Testis (tissue), 2 donors: ENCODE measurements at regions not wholly inside any gene's neighbourhood (a gene's known extent, or its start where the extent isn't known, plus 50 kb on each side); places are given as distances from the start of the nearest gene placed in this dataset.

ENCODE experiments used
- POLR2A ChIP-seq: fragments of 450-650 bp; IDR thresholded peaks from one replicate; pipeline ENCODE4 v1.6.1; 2017; ENCODE audit warnings: antibody characterized with exemption, mild to moderate bottlenecking, moderate library complexity
- TF ChIP-seq, protein P1 (sequence below), 3 experiments: fragments of 450-650 bp in 2 of 3; fragments of 200-600 bp in 1 of 3; sonication (generic) in 1 of 3; IDR thresholded peaks; one replicate each; pipeline ENCODE4 v1.5.1; 2016 to 2019; ENCODE audit warnings: antibody characterized with exemption in 3 of 3, mild to moderate bottlenecking in 2 of 3, moderate library complexity in 1 of 3

DNA sequence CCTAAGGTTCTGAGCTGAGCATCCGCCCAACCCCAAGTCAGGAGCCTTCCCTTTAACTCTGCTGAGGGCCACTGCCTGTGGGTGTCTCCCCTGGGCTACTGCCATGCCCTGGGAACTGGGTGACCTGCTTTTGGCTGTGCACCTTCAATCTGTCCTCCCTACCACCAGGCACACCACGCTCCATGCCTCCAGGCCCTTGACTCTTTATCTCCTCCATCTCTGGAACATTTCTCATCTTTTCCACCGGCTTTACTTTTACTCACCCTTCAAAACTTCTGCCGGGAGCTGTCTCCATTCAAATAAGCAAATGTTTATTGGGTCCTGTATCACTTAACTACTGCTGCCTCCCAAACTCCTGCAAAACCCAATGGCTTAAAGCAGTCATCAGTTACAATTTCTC lies 83.3 kb upstream of the NHSL1 start:
- TF ChIP-seq, protein P1, sequence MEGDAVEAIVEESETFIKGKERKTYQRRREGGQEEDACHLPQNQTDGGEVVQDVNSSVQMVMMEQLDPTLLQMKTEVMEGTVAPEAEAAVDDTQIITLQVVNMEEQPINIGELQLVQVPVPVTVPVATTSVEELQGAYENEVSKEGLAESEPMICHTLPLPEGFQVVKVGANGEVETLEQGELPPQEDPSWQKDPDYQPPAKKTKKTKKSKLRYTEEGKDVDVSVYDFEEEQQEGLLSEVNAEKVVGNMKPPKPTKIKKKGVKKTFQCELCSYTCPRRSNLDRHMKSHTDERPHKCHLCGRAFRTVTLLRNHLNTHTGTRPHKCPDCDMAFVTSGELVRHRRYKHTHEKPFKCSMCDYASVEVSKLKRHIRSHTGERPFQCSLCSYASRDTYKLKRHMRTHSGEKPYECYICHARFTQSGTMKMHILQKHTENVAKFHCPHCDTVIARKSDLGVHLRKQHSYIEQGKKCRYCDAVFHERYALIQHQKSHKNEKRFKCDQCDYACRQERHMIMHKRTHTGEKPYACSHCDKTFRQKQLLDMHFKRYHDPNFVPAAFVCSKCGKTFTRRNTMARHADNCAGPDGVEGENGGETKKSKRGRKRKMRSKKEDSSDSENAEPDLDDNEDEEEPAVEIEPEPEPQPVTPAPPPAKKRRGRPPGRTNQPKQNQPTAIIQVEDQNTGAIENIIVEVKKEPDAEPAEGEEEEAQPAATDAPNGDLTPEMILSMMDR (IDR thresholded peaks at IDR 0.05): no peak
- TF ChIP-seq POLR2A: no peak
